NCI-H1105 treated with DMSO at 0.1 percent for 48 hours (cell line): ENCODE measurements at regions not wholly inside any gene's neighbourhood (a gene's known extent, or its start where the extent isn't known, plus 50 kb on each side); places are given as distances from the start of the nearest gene placed in this dataset.

Source experiments
- DNase-seq: peaks from one replicate; lab custom pipeline; 2025; lab: John Stamatoyannopoulos, UW

- DNase-seq = no peak
These were observed 277.8 kb upstream of the B3GAT1 start for GRCh38 chr11:134689886-134690285.

DNA sequence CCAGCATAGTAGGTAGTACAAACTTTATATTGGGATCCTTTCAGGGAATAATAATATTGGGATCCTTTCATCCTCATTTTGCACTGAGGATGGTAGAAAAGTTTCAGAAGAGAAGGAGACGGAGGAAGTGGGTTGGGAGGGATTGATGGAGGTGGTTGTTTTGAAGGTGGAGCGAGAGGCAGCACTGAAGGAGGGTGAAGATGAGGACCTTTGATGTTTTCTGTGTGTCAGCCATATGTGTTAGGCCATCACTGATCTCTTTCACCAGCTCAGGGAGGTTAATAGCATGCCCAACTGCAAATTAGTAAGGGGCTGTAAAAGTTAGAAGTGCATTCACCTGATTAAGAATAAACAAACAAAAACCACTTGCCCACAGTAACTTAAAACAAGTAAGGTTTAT, 275.5 kb upstream of the B3GAT1 start:
- no peak for DNase-seq

GRCh38 chr11:134686460-134687061, 274.5 kb upstream of the B3GAT1 start:
- no peak for DNase-seq

DNA sequence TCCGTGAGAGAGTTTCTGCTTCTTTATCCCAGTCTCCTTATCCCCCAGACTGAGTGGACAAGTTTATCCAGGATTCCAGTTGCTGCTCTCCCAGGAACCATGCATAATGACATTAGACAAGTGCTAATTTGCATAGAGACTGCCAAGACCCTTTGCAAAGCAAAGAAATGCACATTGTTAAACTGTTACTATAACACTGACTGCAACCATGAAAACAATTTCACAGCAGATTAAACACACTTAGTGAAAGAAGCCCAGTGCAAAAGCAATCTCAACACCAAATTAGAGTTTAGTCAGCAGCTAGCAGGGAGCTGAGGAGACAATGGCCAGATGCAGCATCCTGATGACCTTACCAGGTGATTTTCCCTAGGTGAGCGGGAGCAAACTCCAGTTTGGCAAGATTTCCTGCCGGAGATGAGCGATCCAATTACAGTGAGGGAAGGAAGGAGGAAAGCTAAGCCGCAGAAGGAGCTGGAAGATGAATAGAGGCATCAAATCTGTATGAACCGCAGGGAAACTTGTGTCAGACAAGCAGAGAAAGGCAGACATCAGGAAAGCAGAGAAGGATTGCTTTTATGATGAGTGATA, 273.8 kb upstream of the B3GAT1 start:
- no peak for DNase-seq

GRCh38 chr11:134684576-134684975, 272.5 kb upstream of the B3GAT1 start:
- DNase-seq = no peak

DNA sequence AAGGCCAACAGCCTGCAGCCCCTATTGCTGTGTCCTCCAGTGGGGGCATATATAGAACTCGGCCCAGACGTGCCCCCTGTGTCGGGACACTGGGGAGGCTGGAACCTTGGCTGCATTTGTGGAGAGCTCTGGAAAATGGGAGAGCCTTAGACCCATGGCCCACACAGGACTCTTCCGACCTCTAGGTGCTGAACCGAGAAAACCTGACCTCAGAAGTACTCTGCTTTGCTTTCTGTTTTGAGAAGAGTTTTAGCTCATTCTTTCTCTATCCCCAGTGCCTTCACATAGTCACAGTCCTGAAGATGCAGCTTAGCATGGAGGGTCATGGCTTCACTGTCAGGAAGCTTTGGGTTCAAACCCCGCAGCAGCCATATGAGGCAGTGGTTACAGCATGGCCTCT, 271.8 kb upstream of the B3GAT1 start:
- no peak for DNase-seq

- no peak for DNase-seq
These were observed 270.5 kb upstream of the B3GAT1 start for GRCh38 chr11:134682577-134682976.

DNA sequence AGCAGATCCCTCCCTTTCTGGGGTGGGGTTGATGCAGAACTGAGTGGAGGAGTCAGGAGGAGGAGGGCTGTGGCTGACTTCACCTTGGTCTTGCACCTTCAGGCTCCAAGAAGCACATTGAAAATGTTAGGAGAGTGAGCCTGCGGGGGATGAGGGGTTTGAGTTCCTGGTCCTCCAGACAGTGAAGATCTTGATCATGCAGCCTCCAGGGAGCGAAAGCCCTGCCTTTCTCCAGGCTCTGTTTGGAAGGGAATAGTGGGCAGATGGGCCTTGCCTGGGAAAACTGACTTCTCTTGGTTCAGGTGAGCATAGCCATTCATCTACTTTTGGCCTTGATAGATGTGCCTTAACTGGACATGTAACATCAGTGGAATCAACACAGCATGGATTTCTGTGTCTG, 267.6 kb upstream of the B3GAT1 start:
- no peak for DNase-seq

GRCh38 chr11:134678744-134679143, 266.7 kb upstream of the B3GAT1 start:
- no peak for DNase-seq

DNA sequence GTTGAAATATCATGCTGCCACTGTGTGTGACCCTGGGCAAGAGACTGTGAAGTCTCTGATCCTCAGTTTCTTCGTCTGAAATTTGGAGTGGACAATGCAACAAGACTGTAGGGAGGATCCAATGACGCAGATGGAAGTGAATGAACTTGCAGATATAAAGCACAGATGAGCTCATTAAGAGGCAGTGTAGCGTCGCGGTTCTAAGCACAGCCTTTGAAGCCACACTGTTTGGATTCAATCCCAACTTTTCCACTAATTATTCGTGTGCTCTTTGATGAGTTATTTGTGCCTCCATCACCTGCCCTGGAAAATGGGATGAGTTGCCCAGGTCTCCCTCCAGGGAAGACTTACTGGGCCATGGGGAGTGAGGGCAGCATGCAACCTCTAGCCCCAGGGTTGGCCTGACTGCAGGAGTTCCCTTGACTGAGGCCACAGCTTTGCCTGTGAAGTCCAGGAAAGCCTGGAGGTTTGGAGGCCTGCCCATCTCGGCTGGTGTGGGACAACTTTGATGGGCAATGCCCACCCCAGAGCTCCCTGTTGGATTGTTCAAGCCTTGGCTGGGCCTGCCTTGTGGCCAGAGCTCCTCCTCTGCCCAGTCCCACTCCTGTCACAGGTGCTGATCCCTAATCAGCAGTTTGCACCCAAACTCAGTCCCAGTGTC, 266.0 kb upstream of the B3GAT1 start:
- DNase-seq = no peak

- DNase-seq = no peak
These were observed 265.4 kb upstream of the B3GAT1 start for GRCh38 chr11:134677397-134677822.

- no peak for DNase-seq
These were observed 264.7 kb upstream of the B3GAT1 start for GRCh38 chr11:134676516-134677287.

DNA sequence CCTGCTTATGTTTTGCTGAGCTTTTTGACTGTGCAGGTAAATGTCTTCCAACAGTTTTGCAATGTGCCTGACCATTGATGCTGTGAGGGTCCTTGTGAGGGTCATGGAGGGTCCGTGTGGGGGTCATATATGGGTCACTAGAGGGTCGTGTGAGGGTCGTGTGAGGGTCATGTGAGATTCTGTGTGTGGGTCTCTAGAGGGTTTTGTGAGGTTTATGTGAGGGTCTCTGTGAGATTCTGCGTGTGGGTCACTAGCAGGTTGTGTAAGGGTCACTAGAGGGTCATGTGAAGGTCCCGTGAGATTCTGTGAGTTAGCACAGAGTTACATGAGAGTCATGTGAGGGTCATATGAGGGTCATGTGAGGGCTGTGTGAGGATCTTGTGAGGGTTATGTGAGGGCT, 263.9 kb upstream of the B3GAT1 start:
- no peak for DNase-seq

- no peak for DNase-seq
These were observed 262.9 kb upstream of the B3GAT1 start for GRCh38 chr11:134674974-134675373.

DNA sequence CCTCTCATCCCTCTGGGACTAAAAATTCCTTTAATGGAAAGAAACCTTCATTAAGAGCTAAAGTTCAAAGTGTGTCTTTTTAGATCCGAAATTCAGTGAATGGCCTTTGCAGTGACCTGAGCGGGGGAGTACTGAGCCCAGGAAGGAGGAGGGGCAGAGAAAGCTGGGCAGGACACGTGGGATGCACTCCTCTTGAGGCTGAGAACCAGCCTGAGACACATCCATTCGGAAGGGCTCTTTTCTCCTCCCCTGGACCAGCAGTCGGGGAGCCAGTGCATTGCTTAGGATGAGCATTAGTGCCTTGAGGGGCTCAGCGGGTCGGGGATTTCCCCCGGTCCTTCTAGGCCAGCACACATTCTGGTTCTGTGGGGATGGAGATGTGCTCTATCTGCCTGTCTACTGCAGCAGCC, 258.9 kb upstream of the B3GAT1 start:
- no peak for DNase-seq

- no peak for DNase-seq
These were observed 258.3 kb upstream of the B3GAT1 start for GRCh38 chr11:134670247-134670782.

DNA sequence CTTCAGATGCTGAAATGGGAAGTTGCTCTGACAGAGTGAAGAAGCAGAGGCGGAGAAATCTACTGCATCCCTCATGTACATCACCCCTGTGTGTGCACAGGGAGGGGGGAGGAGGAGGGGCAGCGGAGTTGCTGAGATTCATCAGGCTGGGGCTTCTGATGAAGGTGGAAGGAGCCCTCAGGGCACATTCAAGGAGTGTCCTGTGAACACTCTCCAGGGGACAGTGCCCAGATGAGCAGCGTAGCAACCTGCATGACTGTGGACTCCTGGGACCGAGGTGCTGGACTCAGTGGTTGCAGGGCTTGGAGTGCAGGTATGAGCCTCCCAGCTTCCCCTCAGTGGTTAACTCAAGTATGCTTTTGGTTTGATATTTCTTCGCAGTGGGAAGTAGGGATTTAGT, 257.8 kb upstream of the B3GAT1 start:
- DNase-seq = no peak

- no peak for DNase-seq
These were observed 256.8 kb upstream of the B3GAT1 start for GRCh38 chr11:134668796-134669195.

DNA sequence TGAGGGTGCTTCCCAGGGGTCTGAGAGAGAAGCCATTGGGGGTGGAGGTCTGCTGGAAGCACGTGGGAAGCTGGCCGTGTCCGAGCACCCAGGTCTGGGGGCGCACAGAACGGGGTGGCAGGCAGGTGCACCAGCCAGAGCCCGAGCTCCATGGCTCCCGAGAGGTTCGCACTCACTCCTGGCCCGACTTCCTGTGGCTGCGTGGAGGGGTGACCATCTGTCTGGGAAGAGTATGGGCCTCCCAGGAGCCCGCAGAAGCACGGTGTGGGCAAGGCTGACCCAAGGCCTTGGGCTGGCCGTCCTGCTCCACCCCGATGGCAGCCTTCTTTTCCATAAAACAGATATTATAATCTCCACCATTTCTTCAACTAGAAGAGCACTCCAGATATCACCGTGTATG, 256.0 kb upstream of the B3GAT1 start:
- no peak for DNase-seq

- no peak for DNase-seq
These were observed 255.5 kb upstream of the B3GAT1 start for GRCh38 chr11:134667505-134667904.

- DNase-seq = no peak
These were observed 255.1 kb upstream of the B3GAT1 start for GRCh38 chr11:134667175-134667500.

GRCh38 chr11:134666273-134667174, 254.5 kb upstream of the B3GAT1 start:
- DNase-seq = no peak
